DND-41 (cell line): ENCODE measurements at regions not wholly inside any gene's neighbourhood (a gene's known extent, or its start where the extent isn't known, plus 50 kb on each side); places are given as distances from the start of the nearest gene placed in this dataset.

Experiments
- ATAC-seq: fragments of 200-7000 bp; cut with Tn5 transposase; 3 replicates; pipeline ENCODE4 v1.9.1; 2021; ENCODE audit warnings: low read depth; ENCODE audit not compliant: insufficient read depth
- DNase-seq: peaks from one replicate; pipeline ENCODE4 v3.0.0-alpha.2; 2020
- H2AFZ ChIP-seq: 2 replicates; pipeline ENCODE4 v1.6.0; 2012; ENCODE audit warnings: low read depth, low read length
- H3K27ac ChIP-seq: 2 replicates; pipeline ENCODE4 v1.5.1; 2012; ENCODE audit warnings: low read length, inconsistent platforms
- H3K27me3 ChIP-seq: fragments of 200-600 bp; sonication (generic); 2 replicates; pipeline ENCODE4 v1.6.0; 2012; ENCODE audit warnings: low read length, mild to moderate bottlenecking, inconsistent platforms; ENCODE audit not compliant: insufficient read depth, poor library complexity
- H3K36me3 ChIP-seq: 2 replicates; pipeline ENCODE4 v1.5.1; 2012; ENCODE audit warnings: low read length, inconsistent platforms; ENCODE audit not compliant: insufficient read depth
- H3K4me1 ChIP-seq: 2 replicates; pipeline ENCODE4 v1.5.1; 2012; ENCODE audit warnings: mild to moderate bottlenecking, low read length; ENCODE audit not compliant: insufficient read depth
- H3K4me2 ChIP-seq: 2 replicates; pipeline ENCODE4 v1.6.0; 2012; ENCODE audit warnings: mild to moderate bottlenecking, moderate library complexity, low read length, inconsistent platforms; ENCODE audit not compliant: insufficient read depth
- H3K4me3 ChIP-seq, 2 experiments: fragments of 200-600 bp in 1 of 2; shearing (Covaris generic) in 1 of 2; 2 replicates each; pipeline ENCODE4 v1.5.1; 2012 to 2016; ENCODE audit warnings: inconsistent platforms in 2 of 2, low read length in 2 of 2, mild to moderate bottlenecking in 2 of 2, low read depth in 1 of 2, moderate library complexity in 1 of 2
- H3K79me2 ChIP-seq: 2 replicates; pipeline ENCODE4 v1.6.0; 2012; ENCODE audit warnings: low read length, inconsistent platforms; ENCODE audit not compliant: insufficient read depth
- H3K9ac ChIP-seq: 2 replicates; pipeline ENCODE4 v1.6.0; 2012; ENCODE audit warnings: low read depth, mild to moderate bottlenecking, inconsistent platforms, low read length, moderate library complexity
- H3K9me3 ChIP-seq: 2 replicates; pipeline ENCODE4 v1.5.1; 2012; ENCODE audit warnings: low read length, moderate library complexity, mild to moderate bottlenecking, inconsistent platforms; ENCODE audit not compliant: insufficient read depth, severe bottlenecking
- H4K20me1 ChIP-seq: 2 replicates; pipeline ENCODE4 v1.6.0; 2012; ENCODE audit warnings: low read length; ENCODE audit not compliant: insufficient read depth
- EZH2 ChIP-seq: IDR thresholded peaks from 3 replicates; pipeline ENCODE4 v1.6.1; 2012; ENCODE audit warnings: borderline replicate concordance, low read depth, mild to moderate bottlenecking, moderate library complexity, low read length, inconsistent platforms; ENCODE audit not compliant: severe bottlenecking
- TF ChIP-seq, protein P1 (sequence below): IDR thresholded peaks from 2 replicates; pipeline ENCODE4 v1.5.1; 2012; ENCODE audit warnings: borderline replicate concordance, low read length, moderate library complexity, mild to moderate bottlenecking; ENCODE audit not compliant: poor library complexity, severe bottlenecking; ENCODE audit errors: extremely low read depth

DNA sequence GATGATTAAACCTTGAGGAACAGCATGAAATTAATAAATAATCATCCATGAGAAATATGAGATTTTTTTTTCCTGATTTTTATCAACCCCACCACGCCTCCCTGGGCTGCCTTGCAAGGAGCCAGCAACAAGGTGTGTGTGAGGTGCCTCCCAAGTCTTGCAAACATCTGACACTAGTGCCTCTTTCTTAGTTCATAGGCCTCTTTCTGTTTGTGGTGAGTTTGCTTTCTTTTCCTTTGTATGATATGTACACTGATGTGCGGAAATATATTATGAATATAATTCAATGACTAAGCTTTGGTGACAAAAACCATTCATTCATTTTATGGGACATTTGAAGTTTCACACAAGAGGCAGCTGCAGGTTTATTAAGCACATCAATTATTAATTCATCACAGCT is 63.2 kb upstream of the SYNDIG1 start:
- TF ChIP-seq EZH2 = no peak
- TF ChIP-seq, protein P1, sequence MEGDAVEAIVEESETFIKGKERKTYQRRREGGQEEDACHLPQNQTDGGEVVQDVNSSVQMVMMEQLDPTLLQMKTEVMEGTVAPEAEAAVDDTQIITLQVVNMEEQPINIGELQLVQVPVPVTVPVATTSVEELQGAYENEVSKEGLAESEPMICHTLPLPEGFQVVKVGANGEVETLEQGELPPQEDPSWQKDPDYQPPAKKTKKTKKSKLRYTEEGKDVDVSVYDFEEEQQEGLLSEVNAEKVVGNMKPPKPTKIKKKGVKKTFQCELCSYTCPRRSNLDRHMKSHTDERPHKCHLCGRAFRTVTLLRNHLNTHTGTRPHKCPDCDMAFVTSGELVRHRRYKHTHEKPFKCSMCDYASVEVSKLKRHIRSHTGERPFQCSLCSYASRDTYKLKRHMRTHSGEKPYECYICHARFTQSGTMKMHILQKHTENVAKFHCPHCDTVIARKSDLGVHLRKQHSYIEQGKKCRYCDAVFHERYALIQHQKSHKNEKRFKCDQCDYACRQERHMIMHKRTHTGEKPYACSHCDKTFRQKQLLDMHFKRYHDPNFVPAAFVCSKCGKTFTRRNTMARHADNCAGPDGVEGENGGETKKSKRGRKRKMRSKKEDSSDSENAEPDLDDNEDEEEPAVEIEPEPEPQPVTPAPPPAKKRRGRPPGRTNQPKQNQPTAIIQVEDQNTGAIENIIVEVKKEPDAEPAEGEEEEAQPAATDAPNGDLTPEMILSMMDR = no peak
- ATAC-seq (peak; percentile 50; the same call in 1 of the 3 replicates), DNase-seq (no peak)
- peaks cover 23% of the 10 kb centered on the region for H3K4me1 ChIP-seq
- no peaks in the 10 kb centered on the region for H3K27me3 ChIP-seq
- H3K4me2 ChIP-seq = no peak overlapping the region
- no peaks in the 10 kb centered on the region for H4K20me1 ChIP-seq
- H2AFZ ChIP-seq = peak overlapping the region; percentile 14; the same call in 1 of the 2 replicates
- H3K4me3 ChIP-seq = no peak overlapping the region
- no peaks in the 10 kb centered on the region for H3K79me2 ChIP-seq
- no peak overlapping the region for H3K9ac ChIP-seq
- no peaks in the 10 kb centered on the region for H3K36me3 ChIP-seq
- peak overlapping the region; percentile 37 for H3K27ac ChIP-seq
- no peaks in the 10 kb centered on the region for H3K9me3 ChIP-seq

DNA sequence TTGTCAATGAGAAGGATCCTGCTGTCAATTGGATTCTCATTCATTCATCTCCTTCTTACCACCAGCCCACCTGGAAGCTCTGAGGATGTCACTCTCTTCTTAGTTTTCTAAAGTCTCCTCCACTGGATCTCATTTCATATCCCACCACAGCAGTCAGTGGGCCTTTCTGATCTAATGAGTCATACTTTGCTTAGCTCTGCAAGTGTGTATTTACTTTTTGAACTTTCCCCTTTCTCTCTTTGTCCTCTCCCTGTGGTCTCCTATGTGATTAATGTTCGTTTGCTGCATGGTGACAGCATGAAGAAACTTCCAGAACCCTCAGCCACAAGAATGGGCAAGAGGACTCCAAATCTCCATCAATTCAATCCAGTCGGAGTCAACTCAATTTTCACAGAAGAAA is 63.6 kb upstream of the SYNDIG1 start:
- H3K27ac ChIP-seq = 0 out of 2 replicates have a peak overlapping the region, but pooled peaks have one; percentile 37
- H3K9me3 ChIP-seq = peaks cover 2% of the 10 kb centered on the region
- no peak overlapping the region for H3K4me2 ChIP-seq
- H3K4me3 ChIP-seq = no peak overlapping the region
- DNase-seq (no peak), ATAC-seq (peak; percentile 64)
- H3K9ac ChIP-seq = no peak overlapping the region
- H4K20me1 ChIP-seq = no peaks in the 10 kb centered on the region
- no peaks in the 10 kb centered on the region for H3K36me3 ChIP-seq
- TF ChIP-seq, protein P1 = no peak
- no peak for TF ChIP-seq EZH2
- H3K27me3 ChIP-seq = no peaks in the 10 kb centered on the region
- H3K4me1 ChIP-seq = peaks cover 23% of the 10 kb centered on the region
- no peaks in the 10 kb centered on the region for H3K79me2 ChIP-seq
- no peak overlapping the region for H2AFZ ChIP-seq

DNA sequence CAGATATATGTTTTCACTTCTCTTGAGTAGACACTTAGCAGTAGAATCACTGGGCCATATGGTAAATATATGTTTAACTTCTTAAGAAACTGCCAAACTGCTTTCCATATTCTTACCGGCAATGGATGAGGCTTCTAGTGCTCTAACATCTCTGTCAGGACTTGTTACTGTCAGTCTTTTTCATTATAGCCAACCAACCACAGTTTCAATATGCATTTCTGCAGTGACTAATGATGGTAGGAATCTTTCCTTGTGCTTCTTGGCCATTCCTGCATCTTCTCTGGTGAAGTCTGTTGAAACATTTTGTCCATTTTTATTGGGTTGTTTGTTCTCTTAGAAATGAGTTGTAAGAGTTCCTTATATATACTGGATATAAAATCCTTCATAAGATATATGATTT is 66.0 kb upstream of the SYNDIG1 start:
- Histone ChIP-seq H3K9me3 (peaks cover 3% of the 10 kb centered on the region), H3K36me3 (no peaks in the 10 kb centered on the region), H3K4me3 (no peak overlapping the region), H3K79me2 (no peaks in the 10 kb centered on the region), H4K20me1 (no peaks in the 10 kb centered on the region), H3K27ac (no peak overlapping the region), H2AFZ (no peak overlapping the region), H3K4me2 (no peak overlapping the region), H3K4me1 (peaks cover 16% of the 10 kb centered on the region), H3K27me3 (no peaks in the 10 kb centered on the region), H3K9ac (no peak overlapping the region)
- DNase-seq (no peak), ATAC-seq (no peak)
- TF ChIP-seq, protein P1 = no peak
- no peak for TF ChIP-seq EZH2

DNA sequence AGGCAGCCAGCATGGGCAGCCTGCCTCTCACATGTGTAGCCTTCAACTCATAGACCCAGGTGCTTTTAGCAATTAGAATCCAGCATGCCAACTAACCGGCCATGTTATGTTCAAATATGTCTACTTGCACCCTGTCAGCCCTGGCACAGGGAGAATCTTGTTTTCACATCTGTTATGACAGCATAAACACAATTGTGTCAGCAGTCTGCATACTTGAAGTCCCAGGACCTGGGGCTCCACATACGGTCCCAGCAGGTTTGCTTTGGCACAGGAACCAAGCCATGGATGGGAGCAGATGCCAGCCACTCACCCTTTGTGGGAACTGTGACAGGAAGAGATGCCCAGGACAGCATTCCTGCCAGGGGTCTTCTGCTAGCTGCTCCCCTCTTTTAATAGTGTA is 67.2 kb upstream of the SYNDIG1 start:
- no peak overlapping the region for H3K27ac ChIP-seq
- TF ChIP-seq, protein P1 = no peak
- TF ChIP-seq EZH2 = no peak
- H3K79me2 ChIP-seq = no peaks in the 10 kb centered on the region
- no peak overlapping the region for H2AFZ ChIP-seq
- H3K4me3 ChIP-seq = no peak overlapping the region
- peaks cover 3% of the 10 kb centered on the region for H3K9me3 ChIP-seq
- H3K4me1 ChIP-seq = peaks cover 15% of the 10 kb centered on the region
- DNase-seq (no peak), ATAC-seq (no peak)
- no peaks in the 10 kb centered on the region for H4K20me1 ChIP-seq
- no peaks in the 10 kb centered on the region for H3K36me3 ChIP-seq
- H3K9ac ChIP-seq = no peak overlapping the region
- no peak overlapping the region for H3K4me2 ChIP-seq
- H3K27me3 ChIP-seq = no peaks in the 10 kb centered on the region
